ENCODE measurements at regions not wholly inside any gene's neighbourhood (a gene's known extent, or its start where the extent isn't known, plus 50 kb on each side); places are given as distances from the start of the nearest gene placed in this dataset.

DNA sequence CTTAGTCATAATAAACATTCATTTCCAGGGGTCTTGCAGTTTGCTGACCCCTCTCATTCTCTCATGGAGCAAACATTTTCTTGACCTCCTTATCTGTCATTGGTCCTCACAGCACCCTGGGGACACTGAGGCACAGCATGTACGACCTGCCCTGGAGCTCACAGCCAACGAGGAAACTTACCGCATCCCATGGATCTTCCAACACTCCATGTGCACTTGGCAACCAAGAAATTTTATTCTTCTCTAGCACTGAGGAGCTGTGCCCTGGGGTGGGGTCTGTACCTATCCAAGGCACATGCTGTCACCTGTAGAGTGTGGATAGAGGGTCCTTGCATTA is 69.4 kb upstream of the IGLL5 start:
- WGBS, 2 donors = 53 to 56% methylated on average over 3 of the region's 3 CpGs
- no peaks in the 10 kb centered on the region for H3K9me3 ChIP-seq
- intact Hi-C loops (cut with DNase I) = no loop called here

DNA sequence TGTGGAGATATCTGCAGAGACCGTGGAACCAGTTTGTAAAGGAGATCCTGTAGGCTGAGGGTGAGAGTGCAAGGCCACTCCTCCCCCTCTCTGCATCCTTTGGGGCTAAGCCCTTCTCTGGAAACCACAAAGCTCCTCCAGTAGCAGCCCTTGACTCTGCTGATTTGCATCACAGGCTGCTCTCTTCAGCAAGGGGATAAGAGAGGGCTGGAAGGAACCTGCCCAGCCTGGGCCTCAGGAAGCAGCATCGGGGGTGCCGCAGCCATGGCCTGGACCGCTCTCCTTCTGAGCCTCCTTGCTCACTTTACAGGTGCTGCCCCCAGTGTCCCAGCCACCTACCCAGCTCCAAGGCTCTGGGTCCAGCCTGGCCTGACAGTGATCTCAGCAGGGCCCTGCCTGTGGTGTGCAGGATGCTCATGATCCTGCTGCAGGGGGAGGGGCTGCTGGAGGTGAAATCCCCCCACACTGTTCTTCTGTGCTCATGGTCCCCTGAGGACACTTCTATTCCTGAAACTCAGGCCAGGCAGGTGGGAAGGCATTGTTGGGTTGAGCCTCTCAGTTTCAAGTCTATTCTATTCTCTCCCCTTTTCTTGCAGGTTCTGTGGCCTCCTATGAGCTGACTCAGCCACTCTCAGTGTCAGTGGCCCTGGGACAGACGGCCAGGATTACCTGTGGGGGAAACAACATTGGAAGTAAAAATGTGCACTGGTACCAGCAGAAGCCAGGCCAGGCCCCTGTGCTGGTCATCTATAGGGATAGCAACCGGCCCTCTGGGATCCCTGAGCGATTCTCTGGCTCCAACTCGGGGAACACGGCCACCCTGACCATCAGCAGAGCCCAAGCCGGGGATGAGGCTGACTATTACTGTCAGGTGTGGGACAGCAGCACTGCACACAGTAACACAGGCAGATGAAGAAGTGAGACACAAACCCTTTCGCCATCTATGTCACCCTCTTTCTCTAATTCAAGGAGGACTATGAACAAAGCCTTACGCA is 68.5 kb upstream of the IGLL5 start:
- intact Hi-C loops (cut with DNase I) = no loop called here
- TF ChIP-seq, protein P1, sequence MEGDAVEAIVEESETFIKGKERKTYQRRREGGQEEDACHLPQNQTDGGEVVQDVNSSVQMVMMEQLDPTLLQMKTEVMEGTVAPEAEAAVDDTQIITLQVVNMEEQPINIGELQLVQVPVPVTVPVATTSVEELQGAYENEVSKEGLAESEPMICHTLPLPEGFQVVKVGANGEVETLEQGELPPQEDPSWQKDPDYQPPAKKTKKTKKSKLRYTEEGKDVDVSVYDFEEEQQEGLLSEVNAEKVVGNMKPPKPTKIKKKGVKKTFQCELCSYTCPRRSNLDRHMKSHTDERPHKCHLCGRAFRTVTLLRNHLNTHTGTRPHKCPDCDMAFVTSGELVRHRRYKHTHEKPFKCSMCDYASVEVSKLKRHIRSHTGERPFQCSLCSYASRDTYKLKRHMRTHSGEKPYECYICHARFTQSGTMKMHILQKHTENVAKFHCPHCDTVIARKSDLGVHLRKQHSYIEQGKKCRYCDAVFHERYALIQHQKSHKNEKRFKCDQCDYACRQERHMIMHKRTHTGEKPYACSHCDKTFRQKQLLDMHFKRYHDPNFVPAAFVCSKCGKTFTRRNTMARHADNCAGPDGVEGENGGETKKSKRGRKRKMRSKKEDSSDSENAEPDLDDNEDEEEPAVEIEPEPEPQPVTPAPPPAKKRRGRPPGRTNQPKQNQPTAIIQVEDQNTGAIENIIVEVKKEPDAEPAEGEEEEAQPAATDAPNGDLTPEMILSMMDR (IDR thresholded peaks at IDR 0.05) = no peak
- TF ChIP-seq POLR2A (IDR thresholded peaks at IDR 0.05) = no peak
- no peak overlapping the region for H3K4me3 ChIP-seq
- ATAC-seq (no peak), DNase-seq (no peak)
- no peak overlapping the region for H3K27ac ChIP-seq
- no peaks in the 10 kb centered on the region for H3K27me3 ChIP-seq
- H3K9me3 ChIP-seq = no peaks in the 10 kb centered on the region
- no peaks in the 10 kb centered on the region for H3K4me1 ChIP-seq
- 68 to 70% methylated on average over 12 of the region's 12 CpGs for WGBS, 2 donors
- no peaks in the 10 kb centered on the region for H3K36me3 ChIP-seq (replicated peaks in 1 of 2; ENCODE audit: insufficient read depth in 1 of 2, low read depth in 2 of 2)

More for the DNA sequence above, 69.4 kb upstream of the IGLL5 start:
- H3K36me3 ChIP-seq (replicated peaks in 1 of 2; ENCODE audit: insufficient read depth in 1 of 2, low read depth in 2 of 2) = no peaks in the 10 kb centered on the region
- H3K27ac ChIP-seq = no peak overlapping the region
- DNase-seq (no peak), ATAC-seq (no peak)
- TF ChIP-seq, protein P1 (IDR thresholded peaks at IDR 0.05) = no peak
- TF ChIP-seq POLR2A (IDR thresholded peaks at IDR 0.05) = no peak
- H3K4me3 ChIP-seq = no peak overlapping the region
- H3K4me1 ChIP-seq = no peaks in the 10 kb centered on the region
- H3K27me3 ChIP-seq = no peaks in the 10 kb centered on the region

DNA sequence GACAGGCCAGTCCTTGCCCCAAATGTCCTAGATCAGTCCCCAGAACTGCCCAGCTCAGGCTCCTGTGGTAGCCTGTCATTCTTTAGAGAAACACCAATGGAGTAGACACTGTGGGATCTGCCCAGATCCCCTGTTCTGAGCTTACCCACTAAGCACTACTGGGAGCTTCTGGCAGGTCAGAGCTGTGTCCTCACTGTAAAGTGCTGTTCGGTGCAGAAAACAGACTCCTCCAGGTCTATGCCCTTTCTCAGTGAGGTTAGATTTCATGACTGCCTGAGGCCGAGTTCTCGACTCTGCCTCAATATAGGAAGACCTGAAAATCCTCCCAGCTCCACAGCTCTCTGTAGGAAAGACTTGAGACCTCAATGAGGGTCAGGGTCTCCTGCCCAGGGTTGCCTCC is 67.5 kb upstream of the IGLL5 start:
- H3K27ac ChIP-seq = no peak overlapping the region
- no peak overlapping the region for H3K4me3 ChIP-seq
- intact Hi-C loops (cut with DNase I) = no loop called here
- WGBS, 2 donors = 72% methylated on average over 3 of the region's 3 CpGs; no CpG with 5 or more reads in 1 of the 2 donors
- DNase-seq (no peak), ATAC-seq (no peak)
- no peaks in the 10 kb centered on the region for H3K4me1 ChIP-seq
- H3K36me3 ChIP-seq (replicated peaks in 1 of 2; ENCODE audit: insufficient read depth in 1 of 2, low read depth in 2 of 2) = no peaks in the 10 kb centered on the region
- TF ChIP-seq, protein P1 (IDR thresholded peaks at IDR 0.05) = no peak
- no peak for TF ChIP-seq POLR2A (IDR thresholded peaks at IDR 0.05)
- H3K9me3 ChIP-seq = no peaks in the 10 kb centered on the region
- no peaks in the 10 kb centered on the region for H3K27me3 ChIP-seq

DNA sequence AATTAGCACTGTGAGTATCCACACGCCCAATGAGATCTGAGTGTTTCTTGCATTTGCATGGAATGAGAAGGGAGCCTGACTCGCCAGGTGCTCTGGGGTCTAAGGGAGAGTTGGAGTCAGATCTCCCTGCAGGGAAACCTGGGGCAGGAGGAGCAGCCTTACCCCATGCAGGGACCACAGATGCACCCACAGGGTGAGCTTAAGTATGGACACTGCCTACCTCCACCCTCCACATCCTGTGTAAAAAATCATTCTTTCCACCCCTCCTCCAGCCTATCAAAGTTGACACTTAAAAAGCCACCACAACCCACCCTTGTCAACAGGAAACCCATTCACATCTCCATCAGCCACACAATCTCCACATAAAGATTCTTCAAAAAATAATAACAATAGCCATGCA is 67.0 kb upstream of the IGLL5 start:
- ATAC-seq (no peak), DNase-seq (no peak)
- Histone ChIP-seq H3K36me3 (replicated peaks in 1 of 2; ENCODE audit: insufficient read depth in 1 of 2, low read depth in 2 of 2) (no peaks in the 10 kb centered on the region), H3K4me3 (no peak overlapping the region), H3K27ac (no peak overlapping the region), H3K27me3 (no peaks in the 10 kb centered on the region), H3K9me3 (no peaks in the 10 kb centered on the region), H3K4me1 (no peaks in the 10 kb centered on the region)
- TF ChIP-seq, protein P1 (IDR thresholded peaks at IDR 0.05) = no peak
- no peak for TF ChIP-seq POLR2A (IDR thresholded peaks at IDR 0.05)
- 55 to 60% methylated on average over 2 of the region's 2 CpGs for WGBS, 2 donors
- intact Hi-C loops (cut with DNase I) = no loop called here

DNA sequence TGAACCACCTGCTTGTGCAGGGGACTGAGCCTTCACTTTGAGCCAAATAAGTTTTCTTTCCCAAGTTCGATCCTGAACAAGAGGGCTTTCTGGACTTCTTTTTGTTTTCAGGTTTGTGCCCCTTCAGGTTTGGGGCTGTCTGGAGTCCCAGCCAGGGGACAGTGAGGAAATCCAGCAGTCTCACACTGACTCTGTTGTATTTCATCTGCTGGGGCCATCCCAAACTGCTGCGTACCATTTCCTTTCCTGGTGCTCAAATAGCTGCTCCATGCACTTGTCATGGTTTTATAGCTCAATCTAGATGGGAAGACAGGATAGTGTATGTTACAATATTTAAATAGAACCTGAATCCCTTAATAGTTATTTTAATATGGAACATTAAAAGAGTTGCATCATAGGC is 66.3 kb upstream of the IGLL5 start:
- intact Hi-C loops (cut with DNase I) = no loop called here
- no peaks in the 10 kb centered on the region for H3K27me3 ChIP-seq
- WGBS, 2 donors = 46 to 61% methylated on average over 2 of the region's 2 CpGs
- no peak overlapping the region for H3K27ac ChIP-seq
- H3K4me1 ChIP-seq = no peaks in the 10 kb centered on the region
- no peak for ATAC-seq
- no peak for DNase-seq
- H3K9me3 ChIP-seq = no peaks in the 10 kb centered on the region
- TF ChIP-seq POLR2A (IDR thresholded peaks at IDR 0.05) = no peak
- TF ChIP-seq, protein P1 (IDR thresholded peaks at IDR 0.05) = no peak
- no peak overlapping the region for H3K4me3 ChIP-seq
- H3K36me3 ChIP-seq (replicated peaks in 1 of 2; ENCODE audit: insufficient read depth in 1 of 2, low read depth in 2 of 2) = no peaks in the 10 kb centered on the region
